Gastroesophageal sphincter (tissue), 4 donors: ENCODE measurements at regions not wholly inside any gene's neighbourhood (a gene's known extent, or its start where the extent isn't known, plus 50 kb on each side); places are given as distances from the start of the nearest gene placed in this dataset.

Experiments used
- ATAC-seq: fragments of 150-250 bp; one replicate; pipeline ENCODE4 v1.9.1; 2016; ENCODE audit warnings: mild to moderate bottlenecking, moderate library complexity
- H3K27ac ChIP-seq, 4 donors: fragments of 200-600 bp; sonication (generic) in 3 of 4; 1 replicate in 3 of 4; 2 replicates in 1 of 4; pipeline ENCODE4 v1.5.1; 2016 to 2019
- H3K27me3 ChIP-seq: fragments of 200-600 bp; sonication (generic); one replicate; pipeline ENCODE4 v1.5.1; 2019
- H3K36me3 ChIP-seq, 2 donors: fragments of 200-600 bp; sonication (generic); one replicate each; pipeline ENCODE4 v1.5.1; 2019; ENCODE audit warnings: control low read depth in 1 of 2
- H3K4me1 ChIP-seq, 3 donors: fragments of 200-600 bp; sonication (generic); 1 replicate in 2 of 3; 2 replicates in 1 of 3; pipeline ENCODE4 v1.5.1; 2016 to 2019; ENCODE audit warnings: control low read depth in 2 of 3
- H3K4me3 ChIP-seq, 2 donors: fragments of 200-600 bp; sonication (generic); one replicate each; pipeline ENCODE4 v1.5.1; 2019; ENCODE audit warnings: mild to moderate bottlenecking in 1 of 2, moderate library complexity in 1 of 2
- H3K9me3 ChIP-seq, 3 donors: fragments of 200-600 bp; sonication (generic); one replicate each; pipeline ENCODE4 v1.5.1; 2017 to 2019; ENCODE audit warnings: control low read depth in 2 of 3
- CTCF ChIP-seq, 4 experiments: fragments of 200-600 bp in 2 of 4; fragments of 450-650 bp in 2 of 4; sonication (generic) in 1 of 4; IDR thresholded peaks; one replicate each; pipeline ENCODE4 v1.5.1; 2017 to 2019; ENCODE audit warnings: antibody characterized with exemption in 4 of 4, mild to moderate bottlenecking in 2 of 4, moderate library complexity in 2 of 4
- EP300 ChIP-seq: sonication (generic); formaldehyde crosslinking; IDR thresholded peaks from one replicate; pipeline ENCODE4 v1.6.1; 2017; ENCODE audit warnings: antibody characterized with exemption, mild to moderate bottlenecking
- POLR2A ChIP-seq, 2 donors: fragments of 450-650 bp; IDR thresholded peaks; one replicate each; pipeline ENCODE4 v1.6.1; 2017; ENCODE audit warnings: antibody characterized with exemption in 2 of 2, mild to moderate bottlenecking in 2 of 2, moderate library complexity in 1 of 2
- POLR2AphosphoS5 ChIP-seq: sonication (generic); formaldehyde crosslinking; IDR thresholded peaks from one replicate; pipeline ENCODE4 v1.6.1; 2017; ENCODE audit warnings: antibody characterized with exemption
- WGBS, 2 donors: methylation state at CpG; one replicate each; pipeline ENCODE4 v1.1.5; 2018; ENCODE audit warnings: low coverage in 1 of 2; 5-methylcytosine and 5-hydroxymethylcytosine counted together

GRCh38 chr2:204328373-204328772 lies 216.9 kb upstream of the PARD3B start:
- H3K4me3 ChIP-seq = no peak overlapping the region
- no peaks in the 10 kb centered on the region for H3K36me3 ChIP-seq
- TF ChIP-seq CTCF (IDR thresholded peaks at IDR 0.05) = no peak
- TF ChIP-seq POLR2AphosphoS5 = no peak
- no peak for TF ChIP-seq POLR2A (IDR thresholded peaks at IDR 0.05)
- no peak for TF ChIP-seq EP300
- H3K4me1 ChIP-seq = peaks cover 0 to 8% (median 0%) of the 10 kb centered on the region in 3 donors
- 76 to 86% methylated on average over 5 to 7 of the region's 7 CpGs for WGBS, 2 donors
- ATAC-seq = no peak
- H3K9me3 ChIP-seq = no peaks in the 10 kb centered on the region
- H3K27ac ChIP-seq = no peak overlapping the region
- no peaks in the 10 kb centered on the region for H3K27me3 ChIP-seq

- Histone ChIP-seq H3K36me3 (no peaks in the 10 kb centered on the region), H3K4me3 (no peak overlapping the region), H3K4me1 (peaks cover 0 to 8% (median 0%) of the 10 kb centered on the region in 3 donors), H3K9me3 (no peaks in the 10 kb centered on the region), H3K27ac (no peak overlapping the region), H3K27me3 (no peaks in the 10 kb centered on the region)
- no peak for TF ChIP-seq CTCF (IDR thresholded peaks at IDR 0.05)
- TF ChIP-seq EP300 = no peak
- no peak for TF ChIP-seq POLR2A (IDR thresholded peaks at IDR 0.05)
- no peak for TF ChIP-seq POLR2AphosphoS5
- WGBS, 2 donors = 93 to 100% methylated on average over 3 of the region's 6 CpGs
- no peak for ATAC-seq
Observed at GRCh38 chr2:204329016-204329415, 216.3 kb upstream of the PARD3B start.

- Histone ChIP-seq H3K36me3 (no peaks in the 10 kb centered on the region), H3K27ac (no peak overlapping the region), H3K27me3 (no peaks in the 10 kb centered on the region), H3K4me1 (peaks cover 0 to 8% (median 0%) of the 10 kb centered on the region in 3 donors), H3K9me3 (no peaks in the 10 kb centered on the region), H3K4me3 (no peak overlapping the region)
- WGBS, 2 donors = 88 to 92% methylated on average over 4 of the region's 4 CpGs
- no peak for TF ChIP-seq EP300
- no peak for TF ChIP-seq CTCF (IDR thresholded peaks at IDR 0.05)
- TF ChIP-seq POLR2AphosphoS5 = no peak
- no peak for TF ChIP-seq POLR2A (IDR thresholded peaks at IDR 0.05)
- no peak for ATAC-seq
Observed at GRCh38 chr2:204329532-204329931, 215.7 kb upstream of the PARD3B start.

- H3K27me3 ChIP-seq = no peaks in the 10 kb centered on the region
- TF ChIP-seq CTCF (IDR thresholded peaks at IDR 0.05) (no peak), POLR2AphosphoS5 (no peak), POLR2A (IDR thresholded peaks at IDR 0.05) (no peak), EP300 (no peak)
- no peaks in the 10 kb centered on the region for H3K36me3 ChIP-seq
- H3K4me3 ChIP-seq = no peak overlapping the region
- ATAC-seq = no peak
- no peaks in the 10 kb centered on the region for H3K9me3 ChIP-seq
- H3K4me1 ChIP-seq = no peaks in the 10 kb centered on the region
- WGBS, 2 donors = 93 to 100% methylated on average over 3 to 6 of the region's 6 CpGs
- H3K27ac ChIP-seq = no peak overlapping the region
Observed at GRCh38 chr2:204331180-204331579, 214.1 kb upstream of the PARD3B start.

- ATAC-seq = no peak
- Histone ChIP-seq H3K27ac (no peak overlapping the region), H3K36me3 (no peaks in the 10 kb centered on the region), H3K4me1 (no peaks in the 10 kb centered on the region), H3K9me3 (no peaks in the 10 kb centered on the region), H3K4me3 (no peak overlapping the region), H3K27me3 (no peaks in the 10 kb centered on the region)
- TF ChIP-seq POLR2AphosphoS5 (no peak), POLR2A (IDR thresholded peaks at IDR 0.05) (no peak), CTCF (IDR thresholded peaks at IDR 0.05) (no peak), EP300 (no peak)
- WGBS, 2 donors = 91 to 94% methylated on average over 2 of the region's 2 CpGs
Observed at GRCh38 chr2:204331988-204332387, 213.3 kb upstream of the PARD3B start.
